ENCODE measurements at regions not wholly inside any gene's neighbourhood (a gene's known extent, or its start where the extent isn't known, plus 50 kb on each side); places are given as distances from the start of the nearest gene placed in this dataset.
"Not testable (repeated sequence)": the region's sequence is repeated elsewhere in the genome, so short reads cannot be mapped to it uniquely, and the experiment has no call there.

- H3K36me3 Mint-ChIP-seq: no peaks in the 10 kb centered on the region
- H3K27me3 Mint-ChIP-seq: no peaks in the 10 kb centered on the region
- peaks cover 6 to 10% (median 8%) of the 10 kb centered on the region in 3 donors for H3K9me3 Mint-ChIP-seq
- no peak overlapping the region for H3K4me3 Mint-ChIP-seq
- H3K4me1 Mint-ChIP-seq: no peaks in the 10 kb centered on the region
- no peak overlapping the region for H3K27ac Mint-ChIP-seq
Measured at GRCh38 chr3:118228151-118228550, 806.5 kb downstream of the IGSF11 start.

DNA sequence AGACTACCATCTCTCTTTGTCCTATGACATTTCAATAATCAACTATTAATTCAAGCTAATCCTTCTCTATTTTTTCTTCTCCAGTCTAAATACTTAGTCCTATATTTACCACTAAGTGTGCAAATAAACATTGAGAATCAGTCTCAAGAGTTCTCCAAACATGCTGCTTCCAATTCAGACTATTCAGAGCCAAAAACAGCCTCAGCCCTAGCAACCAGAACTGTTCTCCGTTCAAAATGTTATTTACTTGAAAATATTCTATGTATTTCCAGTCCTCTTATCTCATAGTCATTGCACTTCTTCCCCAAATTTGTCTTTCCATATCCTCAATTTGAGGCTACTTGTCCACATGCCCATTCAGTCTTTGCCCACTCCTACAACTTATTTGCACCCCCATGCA, 805.5 kb downstream of the IGSF11 start:
- Mint-ChIP-seq H3K36me3 (no peaks in the 10 kb centered on the region), H3K27me3 (no peaks in the 10 kb centered on the region), H3K4me3 (no peak overlapping the region), H3K9me3 (peaks cover 6% of the 10 kb centered on the region in 3 donors), H3K4me1 (no peaks in the 10 kb centered on the region), H3K27ac (no peak overlapping the region)

GRCh38 chr3:118231578-118231977, 803.1 kb downstream of the IGSF11 start:
- Mint-ChIP-seq H3K36me3 (no peaks in the 10 kb centered on the region), H3K27ac (no peak overlapping the region), H3K27me3 (no peaks in the 10 kb centered on the region), H3K4me3 (no peak overlapping the region), H3K9me3 (peaks cover 3 to 5% (median 4%) of the 10 kb centered on the region in 3 donors), H3K4me1 (no peaks in the 10 kb centered on the region)

DNA sequence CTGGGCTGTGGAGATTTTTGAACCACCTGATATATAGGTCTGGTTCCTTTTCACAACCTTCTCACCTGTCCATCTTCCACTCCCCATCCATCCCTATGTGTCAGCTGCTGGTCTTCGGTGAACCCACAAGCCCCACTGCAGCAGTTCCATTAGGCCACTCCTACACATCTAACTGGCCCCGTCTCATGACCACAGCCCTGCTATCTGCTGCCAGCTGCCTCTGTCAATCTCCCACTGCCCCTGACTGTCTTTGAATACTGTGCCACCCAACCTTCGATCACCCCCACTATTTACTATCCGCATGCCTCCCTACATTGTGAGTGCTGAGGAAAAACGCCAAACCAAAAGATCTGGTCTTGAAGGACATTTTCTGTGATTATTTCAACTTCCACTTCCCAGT, 795.4 kb downstream of the IGSF11 start:
- Mint-ChIP-seq H3K9me3 (no peaks in the 10 kb centered on the region), H3K36me3 (no peaks in the 10 kb centered on the region), H3K4me1 (no peaks in the 10 kb centered on the region)

GRCh38 chr3:118244761-118245160, 789.9 kb downstream of the IGSF11 start:
- Mint-ChIP-seq H3K36me3 (no peaks in the 10 kb centered on the region), H3K27ac (no peak overlapping the region), H3K27me3 (no peaks in the 10 kb centered on the region), H3K9me3 (peaks cover 0 to 8% (median 0%) of the 10 kb centered on the region in 3 donors), H3K4me3 (no peak overlapping the region), H3K4me1 (no peaks in the 10 kb centered on the region)

More for the DNA sequence above, 795.4 kb downstream of the IGSF11 start:
- no peaks in the 10 kb centered on the region for H3K27me3 Mint-ChIP-seq
- H3K4me3 Mint-ChIP-seq: no peak overlapping the region
- no peak overlapping the region for H3K27ac Mint-ChIP-seq

- H3K4me3 Mint-ChIP-seq: no peak overlapping the region
- no peaks in the 10 kb centered on the region for H3K27me3 Mint-ChIP-seq
- H3K4me1 Mint-ChIP-seq: no peaks in the 10 kb centered on the region
- no peaks in the 10 kb centered on the region for H3K36me3 Mint-ChIP-seq
- H3K9me3 Mint-ChIP-seq: peaks cover 0 to 8% (median 0%) of the 10 kb centered on the region in 3 donors
- no peak overlapping the region for H3K27ac Mint-ChIP-seq
Measured at GRCh38 chr3:118245312-118245711, 789.3 kb downstream of the IGSF11 start.

DNA sequence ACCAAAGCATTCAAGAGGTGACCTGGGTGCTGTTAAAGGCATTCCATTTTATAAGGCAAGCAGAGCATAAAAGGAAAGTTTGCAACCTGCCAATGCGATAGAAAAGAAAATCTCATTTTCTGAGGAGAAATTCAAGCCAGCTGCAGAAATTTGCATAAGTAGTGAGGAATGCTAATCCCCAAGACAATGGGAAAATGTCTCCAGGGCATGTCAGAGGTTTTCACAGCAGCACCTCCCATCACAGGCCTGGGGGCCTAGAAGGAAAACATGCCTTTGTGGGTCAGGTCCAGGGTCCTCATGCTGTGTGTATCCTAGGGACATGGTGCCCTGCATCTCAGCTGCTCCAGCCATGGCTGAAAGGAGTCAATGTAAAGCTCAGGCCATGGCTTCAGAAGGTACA, 775.8 kb downstream of the IGSF11 start:
- peaks cover 4 to 14% (median 7%) of the 10 kb centered on the region in 3 donors for H3K9me3 Mint-ChIP-seq
- H3K36me3 Mint-ChIP-seq, H3K4me3 Mint-ChIP-seq, H3K27ac Mint-ChIP-seq, H3K27me3 Mint-ChIP-seq, H3K4me1 Mint-ChIP-seq: not testable (repeated sequence)

DNA sequence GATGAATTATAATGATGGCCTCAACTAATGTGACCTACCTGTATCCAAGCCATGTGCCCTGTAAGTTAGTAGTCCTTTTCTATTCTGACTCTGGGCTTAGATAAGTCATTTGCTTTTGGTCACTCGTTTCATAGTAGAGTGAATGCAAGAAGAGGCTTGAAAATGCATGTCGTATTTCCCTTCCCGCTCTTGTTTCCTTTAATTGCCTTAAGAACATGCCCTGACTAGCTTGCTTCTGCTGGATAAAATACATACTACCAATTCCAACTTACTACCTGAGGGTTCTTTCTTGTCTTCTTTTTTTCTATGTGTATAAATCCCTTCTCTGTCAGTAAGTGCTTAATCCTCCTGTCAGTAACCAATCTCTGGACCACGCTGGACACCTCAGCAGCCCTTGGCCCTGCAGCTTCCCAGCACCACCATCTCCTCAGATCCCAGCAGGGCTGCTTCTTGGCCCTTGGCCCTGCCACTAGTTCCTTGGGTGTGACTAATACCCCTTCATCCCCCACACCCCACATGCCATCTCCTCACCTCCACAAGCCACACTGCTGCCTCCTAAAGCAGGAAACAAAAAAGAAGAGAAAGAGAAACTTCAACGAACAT, 771.7 kb downstream of the IGSF11 start:
- no peak overlapping the region for H3K4me3 Mint-ChIP-seq
- H3K4me1 Mint-ChIP-seq: no peaks in the 10 kb centered on the region
- no peaks in the 10 kb centered on the region for H3K36me3 Mint-ChIP-seq
- no peaks in the 10 kb centered on the region for H3K27me3 Mint-ChIP-seq
- H3K9me3 Mint-ChIP-seq: peaks cover 5 to 25% (median 10%) of the 10 kb centered on the region in 3 donors
- H3K27ac Mint-ChIP-seq: no peak overlapping the region

DNA sequence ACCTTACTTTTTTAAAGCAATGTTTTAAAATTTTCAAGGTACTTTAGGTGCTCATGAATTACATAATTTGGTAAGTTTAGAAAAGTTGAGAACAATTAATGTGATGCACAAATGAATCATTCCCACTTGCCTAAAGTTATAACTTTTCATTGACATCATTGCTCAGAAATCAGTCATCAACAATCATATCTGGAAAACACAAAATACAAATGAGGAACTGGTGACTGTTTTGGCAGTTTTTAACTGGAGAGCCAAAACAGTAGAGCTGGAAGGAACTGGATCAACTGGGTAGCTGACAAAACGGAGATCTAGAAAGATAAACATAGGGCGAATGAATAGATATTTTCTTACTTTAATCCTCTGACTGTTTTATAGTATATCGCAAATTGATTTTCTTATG, 767.1 kb downstream of the IGSF11 start:
- no peaks in the 10 kb centered on the region for H3K4me1 Mint-ChIP-seq
- H3K27ac Mint-ChIP-seq: no peak overlapping the region
- no peak overlapping the region for H3K4me3 Mint-ChIP-seq
- H3K27me3 Mint-ChIP-seq: no peaks in the 10 kb centered on the region
- peaks cover 5 to 17% (median 9%) of the 10 kb centered on the region in 3 donors for H3K9me3 Mint-ChIP-seq
- no peaks in the 10 kb centered on the region for H3K36me3 Mint-ChIP-seq

DNA sequence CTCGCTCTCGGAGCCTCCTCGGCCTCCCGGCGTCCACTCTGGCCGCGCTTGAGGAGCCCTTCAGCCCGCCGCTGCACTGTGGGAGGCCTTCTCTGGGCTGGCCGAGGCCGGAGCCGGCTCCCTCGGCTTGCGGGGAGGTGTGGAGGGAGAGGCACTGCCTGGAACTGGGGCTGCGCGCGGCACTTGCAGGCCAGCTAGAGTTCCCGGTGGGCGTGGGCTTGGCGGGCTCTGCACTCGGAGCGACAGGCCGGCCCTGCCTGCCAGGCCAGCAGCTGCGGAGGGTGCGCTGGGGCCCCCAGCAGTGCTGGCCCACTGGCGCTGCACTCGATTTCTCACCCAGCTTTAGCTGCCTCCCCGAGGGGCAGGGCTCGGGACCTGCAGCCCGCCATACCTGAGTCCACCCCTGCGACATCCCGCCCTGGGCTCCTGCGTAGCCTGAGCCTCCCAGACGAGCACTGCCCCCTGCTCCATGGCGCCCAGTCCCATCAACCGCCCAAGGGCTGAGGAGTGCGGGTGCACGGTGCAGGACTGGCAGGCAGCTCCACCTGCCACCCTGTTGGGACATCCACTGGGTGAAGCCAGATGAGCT, 765.0 kb downstream of the IGSF11 start:
- Mint-ChIP-seq H3K36me3 (no peaks in the 10 kb centered on the region), H3K4me1 (no peaks in the 10 kb centered on the region), H3K4me3 (no peak overlapping the region), H3K27me3 (no peaks in the 10 kb centered on the region), H3K9me3 (peaks cover 4 to 15% (median 7%) of the 10 kb centered on the region in 3 donors), H3K27ac (no peak overlapping the region)

GRCh38 chr3:118272991-118273390, 761.7 kb downstream of the IGSF11 start:
- Mint-ChIP-seq H3K9me3 (peaks cover 2 to 4% (median 4%) of the 10 kb centered on the region in 3 donors), H3K4me1 (no peaks in the 10 kb centered on the region), H3K4me3 (no peak overlapping the region), H3K27ac (no peak overlapping the region), H3K36me3 (no peaks in the 10 kb centered on the region), H3K27me3 (no peaks in the 10 kb centered on the region)

DNA sequence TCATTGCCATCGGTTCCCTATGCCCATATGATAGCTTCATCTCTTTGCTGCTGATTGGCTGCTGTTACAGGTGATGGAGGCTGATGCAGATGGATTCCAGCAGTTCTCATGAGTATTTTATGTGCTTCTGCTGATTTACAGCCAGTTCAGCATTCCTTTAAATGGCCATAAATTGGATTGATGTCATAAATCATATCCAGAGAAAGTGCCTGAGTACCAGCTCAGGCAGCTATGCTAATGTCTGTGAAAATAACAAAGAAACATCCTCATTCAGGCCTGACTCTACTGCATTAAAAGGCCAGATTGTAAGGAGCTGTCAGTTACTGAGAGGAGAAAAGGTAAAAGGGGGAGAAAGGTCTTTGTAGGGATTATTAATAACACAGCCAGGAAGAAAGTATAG, 756.8 kb downstream of the IGSF11 start:
- Mint-ChIP-seq H3K4me1 (no peaks in the 10 kb centered on the region), H3K27me3 (no peaks in the 10 kb centered on the region), H3K9me3 (peaks cover 0 to 4% (median 3%) of the 10 kb centered on the region in 3 donors), H3K36me3 (no peaks in the 10 kb centered on the region), H3K4me3 (no peak overlapping the region), H3K27ac (no peak overlapping the region)

- no peak overlapping the region for H3K4me3 Mint-ChIP-seq
- H3K27ac Mint-ChIP-seq: no peak overlapping the region
- H3K9me3 Mint-ChIP-seq: peaks cover 0 to 13% (median 2%) of the 10 kb centered on the region in 3 donors
- no peaks in the 10 kb centered on the region for H3K4me1 Mint-ChIP-seq
- H3K27me3 Mint-ChIP-seq: no peaks in the 10 kb centered on the region
- no peaks in the 10 kb centered on the region for H3K36me3 Mint-ChIP-seq
Measured at GRCh38 chr3:118292841-118293240, 741.8 kb downstream of the IGSF11 start.

DNA sequence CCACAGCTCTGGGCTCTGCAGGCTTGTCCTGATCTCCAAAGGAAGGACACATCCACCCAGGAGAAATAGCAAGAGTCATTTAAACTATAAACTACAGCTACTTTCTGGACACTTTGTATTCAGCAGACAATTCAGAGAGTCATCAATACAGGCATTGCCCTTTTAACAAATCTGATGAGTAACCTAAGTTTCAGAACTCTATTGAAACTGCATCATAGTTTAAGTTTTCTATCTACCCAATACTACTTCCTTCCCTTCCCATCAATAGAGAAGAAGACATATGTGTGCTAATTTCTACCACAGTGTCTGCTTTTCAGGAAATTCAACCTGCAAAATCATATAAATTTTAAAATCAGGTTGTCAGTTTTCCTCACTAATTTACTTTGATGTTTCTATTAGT, 736.5 kb downstream of the IGSF11 start:
- no peaks in the 10 kb centered on the region for H3K27me3 Mint-ChIP-seq
- no peaks in the 10 kb centered on the region for H3K9me3 Mint-ChIP-seq
- H3K4me1 Mint-ChIP-seq: no peaks in the 10 kb centered on the region
- no peaks in the 10 kb centered on the region for H3K36me3 Mint-ChIP-seq
- no peak overlapping the region for H3K4me3 Mint-ChIP-seq
- H3K27ac Mint-ChIP-seq: no peak overlapping the region

DNA sequence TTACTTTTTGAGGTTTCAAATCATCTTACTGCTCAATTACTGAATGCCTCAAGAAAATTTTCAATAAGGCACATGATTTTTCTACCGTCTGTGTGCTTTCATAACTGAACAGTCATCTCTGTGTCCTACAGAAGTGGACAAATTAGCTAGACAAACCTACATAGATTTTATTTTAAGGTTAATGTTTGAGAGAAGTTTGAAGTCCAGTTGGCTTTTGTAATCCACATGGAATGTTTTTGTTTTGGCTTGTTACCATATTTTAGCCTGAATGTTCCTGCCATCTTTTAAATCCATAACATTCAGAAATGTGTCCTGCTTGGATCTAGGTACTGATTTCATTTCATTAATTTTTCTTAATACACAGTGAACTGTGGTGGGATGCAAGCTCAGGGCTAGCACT, 730.1 kb downstream of the IGSF11 start:
- Mint-ChIP-seq H3K4me3 (no peak overlapping the region), H3K4me1 (no peaks in the 10 kb centered on the region), H3K27me3 (no peaks in the 10 kb centered on the region), H3K27ac (no peak overlapping the region), H3K36me3 (no peaks in the 10 kb centered on the region), H3K9me3 (peaks cover 0 to 2% (median 0%) of the 10 kb centered on the region in 3 donors)

- no peak overlapping the region for H3K27ac Mint-ChIP-seq
- H3K9me3 Mint-ChIP-seq: peaks cover 7 to 29% (median 10%) of the 10 kb centered on the region in 3 donors
- H3K4me3 Mint-ChIP-seq: no peak overlapping the region
- H3K27me3 Mint-ChIP-seq: no peaks in the 10 kb centered on the region
- peaks cover 2% of the 10 kb centered on the region for H3K36me3 Mint-ChIP-seq
- H3K4me1 Mint-ChIP-seq: no peaks in the 10 kb centered on the region
Measured at GRCh38 chr3:118332699-118333098, 701.9 kb downstream of the IGSF11 start.

All from IgD-negative memory B cell (primary cell).